GM21367 (cell line): ENCODE measurements at regions not wholly inside any gene's neighbourhood (a gene's known extent, or its start where the extent isn't known, plus 50 kb on each side); places are given as distances from the start of the nearest gene placed in this dataset.

ENCODE experiments used
- ATAC-seq: cut with Tn5 transposase; IDR thresholded peaks from one replicate; pipeline ENCODE4 v1.9.1; 2021; ENCODE audit not compliant: unreplicated experiment

DNA sequence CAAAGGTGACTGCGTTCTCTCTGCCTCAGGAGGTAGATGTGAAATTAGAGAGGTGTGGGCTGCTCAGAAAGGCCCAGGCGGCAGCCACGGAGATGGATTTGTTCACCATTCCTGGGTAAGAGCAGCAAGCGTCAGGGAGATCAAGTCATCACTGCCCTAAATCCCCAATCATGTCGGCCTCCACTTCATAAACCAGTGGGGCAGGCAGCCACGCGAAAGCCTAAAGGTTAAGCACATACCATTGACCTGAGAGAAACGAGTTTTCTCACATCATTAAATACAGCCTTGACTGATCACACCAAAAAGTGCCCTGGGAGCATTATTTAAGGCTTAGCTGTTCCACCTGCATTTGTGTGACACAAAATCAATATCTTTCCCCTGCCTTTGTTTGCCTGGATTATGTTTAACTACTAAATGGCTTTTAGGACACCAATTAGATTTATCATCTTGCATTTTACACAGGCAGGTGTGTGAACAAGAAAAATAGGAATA, 50.7 kb upstream of the FOXB1 start:
- no peak for ATAC-seq

DNA sequence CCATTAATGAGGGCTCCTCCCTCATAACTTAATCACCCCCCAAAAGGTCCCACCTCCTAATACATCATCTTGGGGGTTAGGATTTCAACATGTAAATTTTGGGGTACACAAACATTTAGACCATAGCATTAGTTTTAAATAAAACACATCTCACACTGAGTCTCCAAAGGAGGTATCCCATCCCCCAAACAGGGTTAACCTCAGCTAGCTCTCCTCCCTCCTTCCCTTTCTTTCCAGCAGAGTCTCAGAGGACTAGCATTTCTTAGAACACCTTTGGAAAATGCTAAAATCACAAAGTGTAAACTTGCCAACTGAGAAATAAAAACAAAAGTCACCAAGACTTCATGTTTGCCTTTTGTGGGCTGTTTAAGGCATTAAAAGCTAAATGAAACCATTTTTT, 51.2 kb upstream of the FOXB1 start:
- ATAC-seq: no peak

DNA sequence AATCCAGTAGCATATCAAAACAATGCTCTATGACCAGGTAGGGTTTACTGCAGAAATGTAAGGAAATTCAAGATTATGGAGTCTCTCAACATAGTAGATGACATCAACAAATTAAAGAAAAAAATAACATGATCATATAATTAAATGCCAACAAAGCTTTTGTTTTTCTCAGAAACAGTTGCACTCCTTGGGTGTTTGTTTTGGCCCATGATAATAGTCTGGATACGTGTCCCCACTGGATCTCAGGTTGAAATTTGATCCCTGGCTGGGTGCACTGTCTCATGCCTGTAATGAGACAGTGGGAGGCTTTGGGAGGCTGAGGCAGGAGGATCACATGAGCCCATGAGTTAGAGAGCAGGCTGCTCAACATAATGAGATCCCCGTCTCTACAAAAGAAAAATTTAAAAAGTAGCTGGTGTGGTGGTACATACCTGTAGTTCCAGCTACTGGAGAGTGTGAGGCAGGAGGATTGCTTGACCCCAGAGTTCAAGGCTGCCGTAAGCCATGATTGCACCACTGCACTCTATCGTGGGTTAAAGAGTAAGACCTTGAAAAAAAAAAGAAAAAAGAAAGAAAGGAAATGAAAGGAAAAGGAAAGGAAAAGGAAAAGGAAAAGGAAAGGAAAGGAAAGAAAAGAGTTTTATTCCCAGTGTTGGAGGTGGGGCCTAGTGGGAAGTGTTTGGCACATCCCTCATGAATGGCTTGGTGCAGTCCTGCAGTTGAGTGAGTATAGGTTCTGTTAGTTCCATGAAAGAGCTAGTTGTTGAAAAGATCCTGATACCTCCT, 53.3 kb upstream of the FOXB1 start:
- ATAC-seq: no peak

DNA sequence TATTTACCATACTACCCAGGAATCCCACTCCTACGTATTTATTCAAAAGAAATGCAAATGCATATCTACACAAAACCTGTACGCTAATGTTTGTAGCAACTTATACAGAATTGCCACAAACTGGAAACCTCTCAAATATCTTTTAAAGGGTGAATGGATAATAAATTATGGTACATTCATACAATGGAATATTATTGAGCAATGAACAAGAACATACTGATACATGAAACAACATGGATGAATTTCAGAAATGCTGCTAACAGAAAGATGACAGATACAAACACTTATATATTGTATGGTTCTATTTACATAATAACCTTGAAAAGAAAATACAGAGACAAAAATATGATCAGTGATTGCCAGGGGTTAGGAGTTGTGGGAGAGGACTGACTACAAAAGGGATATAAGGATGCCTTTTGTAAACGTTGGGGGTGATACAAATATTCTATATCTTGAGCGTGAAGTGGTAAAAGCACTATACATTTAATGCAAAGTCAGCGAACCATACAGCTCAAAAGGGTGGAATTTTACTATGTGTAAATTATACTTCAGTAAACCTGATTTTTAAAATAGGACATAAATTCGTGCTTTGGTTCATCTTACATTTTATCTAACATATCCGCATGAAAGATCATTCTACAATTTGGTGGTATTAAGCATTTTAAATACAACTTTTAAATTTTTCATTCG, 55.0 kb upstream of the FOXB1 start:
- no peak for ATAC-seq

DNA sequence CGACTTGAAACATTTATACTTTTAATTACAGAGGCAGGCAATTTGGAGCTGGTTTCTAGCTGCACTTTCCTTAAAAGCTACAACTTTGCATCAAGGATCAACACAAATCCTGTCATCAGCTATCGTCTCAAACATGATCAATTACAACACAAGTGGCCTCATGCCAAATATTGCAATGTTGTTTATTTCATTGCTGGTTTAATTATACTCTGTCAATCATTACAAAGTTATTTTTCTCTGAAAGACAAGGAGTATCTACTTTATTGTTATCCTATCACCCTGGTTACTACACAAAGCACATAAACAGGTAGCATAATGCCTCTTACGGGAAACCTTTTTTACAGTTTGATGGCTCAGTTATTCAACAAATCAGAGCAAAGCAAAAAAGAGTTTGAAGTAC, 58.0 kb upstream of the FOXB1 start:
- no peak for ATAC-seq

DNA sequence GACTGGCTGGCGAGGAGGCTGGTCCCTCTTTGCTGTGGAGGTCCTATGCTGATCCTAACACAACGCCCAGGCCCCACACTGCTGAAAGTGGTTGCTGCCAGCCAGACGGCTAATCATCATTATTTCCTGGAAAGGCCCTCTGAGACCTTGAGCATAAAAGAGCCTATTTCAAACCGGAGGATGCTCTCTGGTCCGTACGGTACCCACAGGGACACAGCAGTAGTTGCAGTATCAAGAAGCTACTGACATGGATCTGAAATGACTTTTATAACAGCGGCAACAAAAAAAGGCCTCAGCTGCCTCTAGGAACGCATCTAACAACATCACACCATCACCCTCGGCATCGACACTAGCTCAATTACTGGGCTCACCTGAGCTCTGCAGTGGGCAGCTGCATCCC, 59.1 kb upstream of the FOXB1 start:
- no peak for ATAC-seq

DNA sequence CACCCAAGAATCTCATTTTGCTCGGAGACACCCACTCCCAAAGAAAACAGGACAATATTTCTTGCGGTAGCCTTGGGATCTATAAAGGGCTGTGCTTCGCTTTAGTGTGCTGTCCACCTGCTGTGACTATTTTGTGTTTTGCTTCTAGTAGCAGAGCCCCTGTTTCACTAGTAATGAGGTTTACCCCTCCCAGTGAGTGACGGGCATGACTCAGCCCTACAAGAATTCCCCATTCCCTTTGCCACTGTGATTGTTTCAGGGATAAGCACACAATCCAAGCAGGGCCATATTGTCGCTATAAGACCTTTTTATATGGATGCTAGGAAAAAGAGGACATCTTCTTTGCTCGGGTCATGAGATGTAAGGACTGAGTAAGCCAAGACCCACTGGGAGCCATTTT, 62.5 kb upstream of the FOXB1 start:
- ATAC-seq: no peak

DNA sequence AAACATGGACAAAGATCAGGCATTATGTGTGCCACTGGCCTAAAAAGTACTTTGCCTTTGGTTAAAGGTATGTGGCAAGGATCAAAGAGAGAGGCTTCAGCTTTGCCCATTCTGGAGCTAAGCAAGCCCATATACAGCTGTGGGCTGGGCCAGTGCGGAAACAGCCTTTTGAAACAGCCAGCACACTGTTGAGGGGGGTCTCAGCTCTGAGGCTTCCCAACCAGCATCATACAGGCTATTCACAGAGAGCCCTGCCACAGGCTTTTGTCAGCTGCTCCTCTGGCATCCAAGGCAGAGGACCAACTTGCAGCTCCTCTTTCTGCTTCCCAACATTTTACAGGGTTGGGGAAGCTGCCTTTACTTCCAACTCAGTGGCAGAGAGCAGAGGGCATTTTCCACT, 63.2 kb upstream of the FOXB1 start:
- ATAC-seq: no peak

DNA sequence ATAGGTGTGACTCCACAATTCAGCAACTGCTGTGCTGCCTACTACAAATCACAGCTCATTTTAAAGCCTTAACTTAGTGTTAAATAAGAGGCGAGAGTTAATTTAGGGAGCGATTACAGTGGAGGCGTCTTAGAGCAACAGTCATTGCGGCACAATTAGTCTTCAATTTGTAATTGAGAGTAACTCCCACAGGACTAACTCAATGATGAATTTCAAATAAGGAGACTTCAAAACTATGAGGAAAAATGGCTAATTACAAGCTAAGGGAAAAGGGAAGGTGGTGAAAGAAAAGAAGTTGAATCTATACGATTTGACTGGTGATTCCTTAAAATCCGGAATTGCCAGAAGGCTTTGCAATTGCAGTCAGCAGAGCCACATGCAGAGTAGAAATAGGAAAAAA, 63.7 kb upstream of the FOXB1 start:
- no peak for ATAC-seq

DNA sequence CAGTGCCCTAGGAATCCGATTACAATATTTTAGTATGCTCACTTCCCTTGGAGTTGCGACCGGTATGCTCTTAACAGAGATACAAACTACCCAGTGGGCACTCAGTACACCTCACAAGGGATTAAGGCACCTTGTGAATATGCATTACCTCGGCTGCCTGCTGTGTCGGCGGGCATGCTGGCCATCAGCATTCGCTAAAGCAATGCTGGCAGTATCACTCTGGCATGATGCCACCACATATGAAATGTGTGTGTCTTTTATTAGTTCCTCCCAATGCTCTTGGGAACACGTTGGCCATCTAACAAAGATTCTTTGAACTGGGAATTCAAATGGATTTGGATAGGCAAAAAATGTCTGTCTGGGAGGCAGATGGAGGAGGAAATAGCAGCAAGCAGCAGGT, 67.4 kb upstream of the FOXB1 start:
- ATAC-seq: no peak

DNA sequence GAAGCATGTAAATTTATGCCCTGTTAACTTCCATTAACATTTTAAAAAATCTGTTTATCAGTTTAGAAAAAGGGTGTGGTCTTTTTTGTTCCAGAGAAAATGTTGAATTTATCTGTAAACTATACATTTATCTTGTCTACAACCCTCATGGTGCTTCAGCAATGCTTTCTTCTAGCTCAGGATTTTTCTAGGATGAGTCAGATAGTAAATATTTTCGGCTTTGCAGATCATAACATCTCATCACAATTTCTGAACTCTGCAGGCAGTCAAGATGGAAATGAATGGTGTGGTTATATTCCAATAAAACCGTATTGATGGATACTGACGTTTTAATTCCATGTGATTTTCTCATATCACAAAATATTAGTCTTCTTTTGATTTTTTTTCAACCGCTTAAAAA, 70.5 kb upstream of the FOXB1 start:
- no peak for ATAC-seq

DNA sequence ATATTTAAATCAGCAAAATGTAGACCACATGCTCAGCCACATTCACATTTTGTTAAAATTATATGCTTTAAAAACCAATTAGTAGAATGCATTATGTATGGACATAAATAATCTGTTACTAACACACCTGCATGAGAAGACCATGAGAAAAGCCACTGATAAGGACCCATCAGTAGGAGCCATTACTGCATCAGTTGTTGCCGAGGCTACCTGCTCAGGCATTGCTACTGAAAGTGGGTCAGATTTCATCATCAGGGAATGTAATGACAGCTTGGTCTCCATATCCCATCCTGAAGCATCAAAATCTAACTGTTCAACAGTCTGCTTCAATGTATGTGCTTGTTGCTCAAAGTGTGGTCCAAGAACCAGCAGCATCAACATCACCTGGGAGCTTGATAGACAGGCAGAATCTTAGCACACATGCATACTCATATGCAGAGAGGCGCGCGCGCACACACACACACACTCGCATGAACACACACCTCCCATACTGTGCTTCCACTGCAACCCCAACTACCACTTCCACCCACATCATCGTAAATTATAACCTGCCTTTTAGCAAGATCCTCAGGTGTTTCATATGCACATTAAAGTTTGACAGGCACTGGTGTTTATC, 72.4 kb upstream of the FOXB1 start:
- no peak for ATAC-seq

DNA sequence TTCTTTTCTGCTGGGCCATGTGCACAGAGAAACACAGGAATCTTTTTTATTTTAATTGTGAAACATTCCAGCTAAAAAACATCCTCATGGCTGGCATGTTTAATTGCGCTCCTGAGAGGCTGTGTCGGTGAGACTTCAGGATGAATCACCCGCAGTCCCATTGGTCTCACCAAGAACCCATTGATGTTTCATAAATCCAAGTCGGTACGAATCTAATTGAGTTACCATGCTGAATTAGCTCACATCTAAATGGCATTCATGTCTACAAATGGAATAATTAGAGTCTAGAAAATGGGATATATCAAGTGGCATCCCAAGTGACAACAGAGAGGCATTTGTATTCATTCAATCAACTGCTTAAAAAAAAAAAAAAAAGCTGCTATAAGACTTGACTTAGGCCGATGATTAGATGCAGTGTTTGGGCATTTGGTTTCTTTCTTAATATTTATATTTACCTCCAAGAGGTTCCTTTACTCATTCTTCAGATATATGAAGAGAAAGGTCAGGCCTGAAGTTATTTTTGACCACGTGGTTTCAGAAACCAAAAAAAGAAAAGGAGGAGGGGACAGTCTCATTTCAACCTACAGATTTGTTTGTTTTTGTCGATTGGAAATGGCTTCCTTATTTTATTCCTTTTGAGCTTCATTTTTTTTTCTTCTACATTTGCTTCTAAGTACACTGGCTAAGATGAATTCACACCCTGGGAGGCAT, 79.1 kb upstream of the FOXB1 start:
- ATAC-seq: no peak

DNA sequence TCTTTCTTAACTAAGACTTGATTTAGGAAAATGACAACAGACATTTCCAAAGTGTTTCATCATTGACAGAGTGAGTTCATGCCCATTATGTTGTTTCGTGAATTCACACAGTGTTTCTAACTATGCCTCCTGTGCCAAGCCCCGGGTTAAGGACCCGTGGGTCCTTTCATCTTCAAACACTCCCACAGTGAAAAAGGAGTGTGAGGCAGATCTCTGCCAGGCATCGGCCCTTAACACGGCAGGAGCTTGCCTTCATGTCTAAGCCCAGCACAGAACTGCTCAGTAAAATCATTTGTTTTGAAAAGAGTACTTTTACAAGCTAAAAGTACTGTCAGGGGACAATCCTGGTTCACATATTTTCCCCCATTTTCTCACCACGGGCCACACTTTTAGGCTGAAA, 80.0 kb upstream of the FOXB1 start:
- ATAC-seq: no peak

DNA sequence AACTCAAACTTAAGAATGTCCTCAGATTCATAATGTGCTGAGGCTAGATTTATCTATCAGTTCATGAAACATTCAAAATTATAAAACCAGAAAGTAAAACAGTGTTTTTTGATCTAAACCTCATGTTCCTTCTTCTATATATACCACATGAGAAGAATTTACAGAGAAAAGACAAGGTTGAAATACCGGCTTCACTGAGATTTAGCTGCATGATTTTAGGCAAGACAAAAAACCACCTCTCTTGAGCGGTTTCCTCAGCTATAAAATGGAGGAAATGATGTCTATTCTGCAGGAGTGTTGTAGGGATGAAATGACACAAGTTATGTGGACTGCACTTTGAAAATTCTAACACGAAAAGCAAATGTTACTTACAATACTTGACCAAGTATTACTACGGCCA, 80.6 kb upstream of the FOXB1 start:
- no peak for ATAC-seq

DNA sequence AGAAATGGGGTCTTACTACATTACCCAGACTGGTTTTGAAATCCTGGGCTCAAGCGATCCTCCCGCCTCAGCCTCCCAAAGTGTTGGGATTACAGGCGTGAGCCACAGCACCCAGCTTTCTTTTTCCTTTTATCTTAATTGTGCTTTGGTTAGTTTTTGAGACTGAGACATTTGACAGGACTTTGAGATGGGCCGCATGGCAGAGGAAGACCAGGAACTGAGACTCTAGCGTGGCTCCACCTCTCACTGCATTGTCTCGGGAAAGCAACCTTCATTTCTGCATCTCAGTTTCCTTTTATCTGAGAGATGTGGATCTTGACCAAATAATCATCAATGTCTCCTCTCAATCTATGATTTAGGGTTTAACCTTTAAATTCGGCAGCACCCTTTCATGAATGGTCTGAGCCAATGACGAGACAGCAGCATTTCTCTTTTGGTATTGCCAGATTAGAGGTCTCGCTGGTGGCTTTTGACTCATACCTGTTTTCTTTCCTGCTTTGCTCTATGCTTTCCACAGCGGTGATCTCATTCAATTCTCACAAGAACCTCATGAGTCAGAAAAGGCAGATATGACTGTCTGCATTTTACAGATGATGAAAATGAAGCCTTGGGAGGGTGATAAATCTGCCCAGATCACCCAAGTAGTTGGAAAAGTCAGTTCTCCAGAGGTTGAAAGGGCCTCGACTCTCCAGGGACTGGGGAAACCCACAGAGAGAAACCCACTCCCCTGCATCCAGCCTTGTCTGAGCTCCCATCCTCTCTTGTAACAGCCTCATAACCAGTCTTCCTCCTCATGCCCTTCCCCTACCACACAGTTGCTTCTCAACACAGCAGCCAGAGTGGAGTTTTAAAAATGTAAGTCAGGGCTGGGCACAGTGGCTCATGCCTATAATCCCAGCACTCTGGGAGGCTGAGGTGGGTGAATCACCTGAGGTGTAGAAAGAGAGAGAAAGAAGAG, 84.8 kb upstream of the FOXB1 start:
- peak; percentile 76 for ATAC-seq

DNA sequence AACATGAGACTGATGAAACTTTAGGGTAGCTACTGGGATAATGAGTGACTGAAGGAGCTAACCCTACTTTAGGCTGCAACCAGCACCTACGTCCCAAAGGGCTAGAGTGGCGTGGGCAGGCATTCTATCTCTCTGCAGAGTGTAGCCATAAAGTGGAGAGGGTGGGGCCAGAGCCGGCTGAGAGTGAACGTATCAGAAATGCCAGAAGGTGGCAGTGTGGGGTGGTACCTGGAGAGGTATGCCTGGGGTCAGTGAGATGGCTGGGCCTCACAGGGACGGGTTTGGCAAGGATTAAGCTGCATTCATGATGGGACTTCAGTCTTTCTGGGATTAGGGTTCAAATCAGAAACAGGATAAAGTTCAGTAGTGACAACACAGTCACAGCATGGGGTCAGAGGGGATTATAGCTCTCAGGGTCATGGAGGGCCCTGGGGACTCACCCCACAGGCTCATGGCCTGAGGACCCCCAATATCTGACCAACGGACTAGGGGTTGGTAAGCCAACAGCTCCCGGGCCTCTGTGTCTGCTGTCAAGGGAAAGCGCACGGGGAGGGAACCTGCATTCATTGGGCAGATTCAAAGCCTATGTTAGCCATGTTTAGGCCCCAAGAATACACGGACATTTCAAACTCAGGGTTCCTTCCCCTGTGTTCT, 86.5 kb upstream of the FOXB1 start:
- ATAC-seq: peak; percentile 59

DNA sequence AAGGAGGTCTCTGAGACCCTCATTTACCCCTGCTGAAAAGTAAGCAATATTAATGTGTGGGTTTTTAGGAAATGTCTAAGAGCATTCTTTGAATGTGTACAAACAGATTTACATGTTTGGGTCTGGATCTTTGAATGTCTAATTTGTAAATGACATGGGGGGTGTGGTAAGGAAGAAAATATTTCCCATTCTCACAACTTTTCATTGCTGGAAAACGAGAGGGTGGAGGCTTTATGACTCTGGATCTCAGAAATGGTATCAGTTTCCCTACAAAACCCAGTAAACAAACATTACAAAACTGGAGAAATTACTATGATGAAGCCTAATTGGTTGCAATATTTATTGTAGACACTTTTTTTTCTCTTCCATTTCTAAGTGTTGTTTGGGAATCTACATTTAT, 98.1 kb upstream of the FOXB1 start:
- ATAC-seq: no peak

DNA sequence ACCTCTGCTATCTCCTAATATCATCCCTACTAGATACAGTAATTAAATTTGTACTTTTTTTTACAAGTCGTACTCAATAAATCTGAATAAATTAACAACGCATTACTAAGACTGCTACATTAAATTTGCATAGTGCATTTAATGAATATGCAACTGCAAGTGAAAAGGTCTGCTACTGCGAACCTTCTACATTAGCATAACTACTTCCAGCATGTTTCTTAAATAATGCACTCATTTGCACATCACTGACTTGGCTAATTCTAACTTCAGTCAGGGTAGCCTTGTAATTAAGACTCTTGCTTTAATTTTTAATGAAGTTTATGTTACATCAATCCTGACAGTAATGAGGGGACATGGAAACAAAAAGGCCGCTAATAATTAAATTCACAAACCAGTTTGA, 98.9 kb upstream of the FOXB1 start:
- ATAC-seq: no peak
